Medulla oblongata (tissue), 1 donor: ENCODE measurements at regions not wholly inside any gene's neighbourhood (a gene's known extent, or its start where the extent isn't known, plus 50 kb on each side); places are given as distances from the start of the nearest gene placed in this dataset.

Source experiments
- DNase-seq: peaks from one replicate; pipeline ENCODE4 v3.0.0-alpha.2; 2015; ENCODE audit errors: extremely low spot score

DNA sequence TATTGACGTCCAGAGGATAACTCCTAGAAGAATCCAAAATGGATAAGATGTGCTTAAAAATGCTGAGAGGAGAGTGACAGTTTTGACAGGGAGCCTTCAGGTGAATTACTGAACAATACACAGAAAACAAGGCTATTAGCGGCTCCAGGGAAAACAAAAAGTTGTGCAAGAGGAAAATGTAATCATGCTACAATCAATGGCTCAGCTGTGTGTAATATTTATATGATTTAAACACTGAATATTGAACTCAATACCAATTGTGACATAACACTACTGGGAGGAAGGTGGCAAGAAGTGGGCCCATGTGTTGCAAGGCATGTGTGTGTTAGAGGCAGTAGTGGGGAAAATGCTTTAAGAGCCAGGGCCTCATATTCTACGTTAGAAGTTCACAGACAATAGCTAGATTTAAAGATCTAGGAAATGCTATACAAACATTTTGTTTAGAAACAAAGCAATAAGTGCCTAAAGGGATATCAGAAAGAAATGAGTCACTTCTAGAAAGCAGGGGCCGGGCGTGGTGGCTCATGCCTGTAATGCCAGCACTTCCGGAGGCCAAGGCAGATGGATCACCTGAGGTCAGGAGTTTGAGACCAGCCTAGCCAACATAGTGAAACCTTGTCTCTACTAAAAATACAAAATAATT is 253.2 kb upstream of the IRX5 start:
- no peak for DNase-seq

DNA sequence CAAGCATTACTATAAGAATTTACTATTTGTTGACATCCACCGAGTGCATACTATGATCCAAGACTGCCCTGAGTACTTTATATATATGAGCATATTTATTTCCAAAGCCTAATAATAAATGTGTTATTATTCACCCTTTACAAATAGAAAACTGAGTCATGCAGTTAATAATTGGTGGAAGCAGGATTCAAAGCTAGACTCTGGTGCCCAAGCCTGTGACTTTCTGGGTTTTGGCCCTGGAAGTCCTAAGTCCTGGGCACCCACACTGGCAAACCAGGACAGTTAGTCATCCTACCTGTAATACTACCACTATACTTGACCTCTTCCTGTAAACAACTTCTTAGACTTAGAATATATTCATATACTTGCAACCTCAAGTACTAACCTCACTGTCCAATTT is 257.4 kb upstream of the IRX5 start:
- DNase-seq = no peak

DNA sequence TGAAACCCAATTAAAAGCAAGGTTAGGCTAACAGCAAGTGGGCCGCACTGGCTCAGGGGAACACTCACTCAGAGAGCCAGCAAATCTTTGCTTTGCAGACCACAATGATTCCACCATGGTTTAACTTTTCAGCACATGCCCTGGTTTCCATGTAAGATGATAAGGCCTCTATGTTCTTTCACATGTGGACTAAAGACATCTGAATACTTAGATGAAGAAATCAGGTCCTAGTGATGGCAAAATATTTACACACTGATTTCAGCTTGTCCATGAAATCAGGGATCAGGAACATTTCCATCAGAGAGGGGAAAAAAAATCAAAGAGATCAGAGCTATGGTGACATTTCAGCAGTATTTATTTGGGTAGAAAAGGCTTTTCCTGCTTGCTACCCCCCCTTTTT is 258.2 kb upstream of the IRX5 start:
- no peak for DNase-seq

DNA sequence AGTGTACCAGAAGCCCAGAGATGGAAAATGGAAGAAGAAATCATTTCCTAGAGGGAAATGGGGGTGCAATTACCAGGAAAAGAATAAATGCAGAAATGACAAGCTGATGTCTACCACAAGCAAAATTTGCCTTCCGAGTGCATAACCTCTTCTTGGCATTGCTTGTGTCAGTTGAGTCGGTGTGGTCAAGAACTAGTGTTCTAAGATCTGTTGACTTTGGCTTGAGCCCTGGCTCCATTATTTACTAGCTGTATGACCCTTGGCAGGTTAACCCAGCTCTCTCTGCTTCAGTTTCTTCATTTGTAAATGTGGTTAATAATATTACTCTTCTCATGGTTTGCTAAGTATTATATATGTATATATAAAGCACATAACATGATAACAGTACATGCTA is 273.0 kb upstream of the IRX5 start:
- no peak for DNase-seq

DNA sequence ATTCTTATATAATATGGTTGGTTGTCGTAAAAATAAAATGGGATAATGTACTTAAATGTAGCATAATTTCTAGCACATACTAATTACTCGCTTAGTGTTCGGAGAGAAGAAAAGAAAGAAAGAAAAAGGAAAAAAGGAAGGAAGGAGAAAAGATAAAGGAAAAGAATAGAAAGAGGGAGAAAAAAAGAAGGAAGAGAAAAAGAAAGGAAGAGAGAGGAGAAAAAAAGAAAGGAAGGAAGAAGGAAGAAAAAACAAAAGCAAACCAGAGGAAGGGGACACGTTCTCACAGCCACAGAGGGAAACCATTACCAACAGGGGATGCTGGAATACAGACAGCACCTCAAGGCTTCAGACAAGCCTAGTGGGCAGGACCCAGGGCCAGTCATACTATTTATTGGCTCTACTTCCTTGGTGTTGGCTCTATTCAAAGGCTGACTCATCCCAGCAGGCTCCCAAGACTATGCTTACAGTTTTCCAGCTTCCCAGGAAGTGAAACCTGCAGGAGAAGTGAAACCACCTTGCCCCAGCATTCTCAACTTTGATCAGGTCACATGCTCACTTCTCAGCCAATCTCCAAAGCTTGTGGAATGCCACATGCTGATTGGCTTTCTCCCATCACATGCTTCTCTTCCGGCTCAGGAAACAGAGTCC is 273.5 kb upstream of the IRX5 start:
- no peak for DNase-seq

DNA sequence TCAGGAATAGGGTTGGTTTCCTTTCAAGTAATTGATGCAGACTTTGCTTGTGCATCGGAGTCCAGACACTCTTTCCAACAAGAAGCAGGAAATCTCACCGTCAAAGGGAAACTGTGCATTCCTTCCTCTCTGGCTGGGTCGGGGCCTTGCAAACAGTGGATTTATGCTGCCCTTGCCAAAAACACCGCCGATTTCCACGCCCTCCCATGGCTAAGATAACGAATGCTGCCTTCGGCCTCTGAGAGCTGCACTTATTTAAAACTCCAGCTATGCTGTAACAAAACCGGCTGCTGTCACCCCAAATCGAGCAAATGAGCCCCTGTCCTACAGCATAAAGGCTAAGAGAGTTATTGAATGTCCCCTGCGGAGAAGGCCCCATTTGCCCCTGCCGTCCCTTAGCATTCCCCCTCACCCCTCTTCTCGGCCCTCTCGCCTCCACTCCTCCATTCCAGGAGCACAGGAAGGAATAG is 275.5 kb upstream of the IRX5 start:
- DNase-seq = peak; percentile 29

DNA sequence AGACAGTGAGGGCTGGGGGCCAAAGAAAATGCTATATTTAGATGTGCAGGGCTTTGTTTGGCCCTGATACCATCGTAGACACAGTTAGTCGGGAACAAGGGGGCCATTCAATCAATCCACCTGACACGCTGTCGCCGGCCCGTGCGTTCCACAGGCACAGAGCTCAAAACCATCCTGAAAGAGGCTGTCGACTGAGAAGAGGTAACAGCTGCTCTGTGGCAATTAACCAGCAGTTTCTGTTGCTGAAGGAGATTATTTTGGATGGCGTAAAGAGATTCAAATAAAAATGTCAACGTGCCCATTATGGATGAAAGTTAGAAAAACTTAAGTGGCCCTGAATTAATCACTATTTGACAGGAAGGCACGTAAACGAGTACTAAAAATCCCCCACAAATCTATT is 276.2 kb upstream of the IRX5 start:
- no peak for DNase-seq

DNA sequence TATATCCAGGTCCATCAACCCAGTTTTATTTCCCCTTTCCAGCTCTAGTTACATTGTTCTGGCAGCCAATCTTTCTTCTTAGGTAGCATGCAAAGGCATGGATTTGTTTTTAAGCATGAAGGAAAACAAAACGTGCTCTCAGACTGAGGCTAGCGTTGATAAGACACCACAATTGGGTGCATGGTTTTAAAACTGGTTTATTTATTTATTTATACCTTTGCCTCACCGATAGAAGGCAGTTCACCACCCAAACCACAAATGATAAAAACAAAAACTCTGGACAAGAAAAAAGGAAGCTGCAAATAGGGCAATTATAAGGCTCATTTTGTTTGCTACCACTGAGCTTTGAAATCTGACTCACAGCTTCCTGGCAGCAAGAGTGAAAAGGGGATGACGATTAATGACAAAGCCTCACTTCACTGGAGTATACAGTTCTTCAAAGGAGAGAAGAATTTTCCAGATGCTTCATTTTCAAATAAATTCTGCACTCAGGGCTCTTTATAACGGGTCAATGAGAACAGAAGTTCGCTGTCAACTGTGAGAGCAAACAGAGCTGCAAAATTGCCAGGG is 278.4 kb upstream of the IRX5 start:
- DNase-seq = no peak

DNA sequence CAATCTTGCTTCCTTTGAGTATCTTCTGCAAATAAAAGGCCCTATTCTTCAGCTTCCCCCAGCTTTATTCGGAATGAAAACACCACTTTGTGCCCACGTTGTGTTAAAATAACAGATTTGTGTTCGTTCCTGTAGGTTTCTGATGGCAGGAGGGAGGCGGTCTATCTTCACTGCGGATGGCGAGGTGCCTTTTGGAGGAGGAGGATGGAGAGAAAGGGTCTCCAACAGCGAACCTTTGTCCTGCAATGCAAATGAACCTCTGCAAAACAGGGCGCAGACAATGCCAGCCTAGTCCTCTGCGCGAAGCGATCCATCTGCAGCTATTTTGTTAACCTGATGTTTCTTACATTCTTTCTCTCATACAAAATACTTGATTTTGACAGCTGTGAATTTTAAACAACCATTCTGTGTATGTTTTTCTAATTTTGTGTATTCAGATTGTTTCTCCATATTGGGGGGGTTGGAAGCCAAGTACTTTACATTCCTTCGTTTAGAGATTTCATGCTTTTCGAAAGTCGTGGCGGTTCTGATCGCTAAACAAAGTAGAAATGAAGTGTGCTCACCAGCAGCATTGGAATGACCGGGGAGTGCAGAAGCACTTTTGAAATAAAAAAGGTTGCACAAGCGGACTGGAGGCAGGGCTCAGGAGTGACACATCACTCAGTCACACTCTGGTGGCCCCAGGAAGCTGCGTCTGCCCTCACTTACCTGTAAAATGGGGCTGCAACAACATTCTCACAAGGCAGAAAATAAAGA is 279.0 kb upstream of the IRX5 start:
- DNase-seq = peak; percentile 64

DNA sequence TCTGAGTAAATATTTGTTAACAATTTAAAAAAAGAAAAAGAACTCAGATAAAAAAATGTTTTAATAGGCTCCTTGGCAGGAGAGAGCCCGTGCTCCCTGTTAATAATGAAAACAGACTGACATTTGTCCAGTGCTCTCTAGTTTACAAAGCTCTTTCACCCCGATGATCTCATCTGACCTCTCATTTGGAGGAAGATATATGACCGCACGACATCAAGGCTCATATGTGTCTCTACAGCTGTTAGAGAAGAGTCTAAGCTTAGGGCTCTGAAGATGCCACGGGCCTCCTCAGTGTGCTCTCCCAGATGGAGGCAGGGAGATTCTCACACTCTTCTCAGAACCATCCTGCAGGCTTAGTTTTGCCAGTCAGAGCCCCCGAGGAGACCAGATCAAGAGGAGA is 280.8 kb upstream of the IRX5 start:
- DNase-seq = no peak

DNA sequence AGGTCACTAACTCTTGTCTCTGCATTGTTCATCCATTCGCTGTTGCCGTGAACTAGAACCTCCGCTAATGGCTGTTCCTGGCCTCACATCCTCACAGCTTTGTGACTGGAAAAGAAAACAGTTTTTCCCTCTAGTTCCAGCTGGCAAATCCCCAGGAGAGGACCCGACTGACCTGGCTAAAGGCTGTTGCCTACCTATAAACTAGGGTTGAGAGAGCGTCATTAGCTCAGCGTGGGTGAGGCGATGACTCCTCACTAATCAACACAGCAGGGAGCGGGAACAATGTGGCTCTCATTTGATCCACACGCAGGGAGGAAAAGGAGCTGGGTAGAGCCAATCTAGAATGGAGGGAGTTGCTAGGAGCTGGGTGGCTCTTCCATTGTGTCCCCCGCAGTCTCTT is 282.1 kb upstream of the IRX5 start:
- no peak for DNase-seq

DNA sequence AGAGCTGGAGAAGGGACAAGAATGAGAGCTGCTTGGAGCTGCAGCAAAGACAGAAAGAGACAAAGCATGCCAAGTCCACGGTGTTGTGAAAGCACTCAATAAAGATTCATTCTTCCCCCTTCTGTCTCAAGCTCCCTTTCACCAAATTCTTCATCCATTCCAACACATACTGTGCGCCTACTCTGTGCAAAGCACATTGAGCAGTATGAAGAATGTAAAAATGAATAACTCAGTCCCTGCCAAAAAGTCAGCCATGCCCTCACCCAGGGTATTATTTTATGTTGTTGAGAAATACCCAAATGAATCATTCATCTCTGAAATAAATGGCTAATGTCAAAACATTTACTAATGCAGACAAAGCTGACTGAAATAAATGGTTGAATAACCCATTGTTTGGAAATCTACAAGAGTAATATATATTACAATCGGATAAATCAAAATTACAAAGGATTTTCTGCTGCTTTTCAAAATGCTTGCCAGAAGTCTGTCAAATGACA is 282.9 kb upstream of the IRX5 start:
- DNase-seq = no peak

DNA sequence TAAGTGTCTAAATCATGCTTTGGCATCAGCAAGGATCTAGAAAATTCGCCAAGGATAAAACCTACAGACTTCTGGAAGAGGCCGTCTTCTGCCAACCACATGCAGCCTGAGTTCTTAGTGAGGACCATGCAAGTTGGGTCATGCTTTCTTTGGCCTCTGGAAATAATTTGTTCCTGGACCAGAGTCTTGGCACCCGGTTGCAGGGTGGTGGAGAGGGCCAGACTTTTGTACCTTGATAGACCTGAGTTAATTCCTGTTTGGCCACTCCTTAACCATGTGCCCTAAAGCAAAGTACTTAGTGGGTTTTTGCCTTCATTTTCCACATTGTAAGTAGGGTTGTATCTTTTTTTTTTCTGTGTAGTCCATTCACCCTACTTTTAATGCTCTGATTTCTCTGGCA is 283.4 kb upstream of the IRX5 start:
- DNase-seq = no peak

DNA sequence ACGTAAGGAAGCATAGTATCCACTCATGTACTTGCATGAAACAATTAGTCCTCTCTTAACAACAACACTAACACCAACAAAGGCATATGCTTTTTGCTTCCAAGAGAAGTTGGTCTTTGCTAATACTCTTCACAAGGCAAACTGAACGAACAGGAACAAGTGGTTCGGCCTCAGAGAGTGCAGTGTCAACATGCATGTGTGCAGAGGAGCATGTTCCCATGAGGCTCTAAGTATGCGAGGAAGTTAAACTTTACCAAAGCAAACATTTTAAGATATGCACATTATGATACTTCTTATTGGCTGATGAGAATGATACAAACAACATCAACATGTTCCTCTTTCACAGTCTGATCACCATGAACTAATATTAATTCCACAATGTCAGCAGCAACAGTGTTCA is 285.3 kb upstream of the IRX5 start:
- DNase-seq = no peak

DNA sequence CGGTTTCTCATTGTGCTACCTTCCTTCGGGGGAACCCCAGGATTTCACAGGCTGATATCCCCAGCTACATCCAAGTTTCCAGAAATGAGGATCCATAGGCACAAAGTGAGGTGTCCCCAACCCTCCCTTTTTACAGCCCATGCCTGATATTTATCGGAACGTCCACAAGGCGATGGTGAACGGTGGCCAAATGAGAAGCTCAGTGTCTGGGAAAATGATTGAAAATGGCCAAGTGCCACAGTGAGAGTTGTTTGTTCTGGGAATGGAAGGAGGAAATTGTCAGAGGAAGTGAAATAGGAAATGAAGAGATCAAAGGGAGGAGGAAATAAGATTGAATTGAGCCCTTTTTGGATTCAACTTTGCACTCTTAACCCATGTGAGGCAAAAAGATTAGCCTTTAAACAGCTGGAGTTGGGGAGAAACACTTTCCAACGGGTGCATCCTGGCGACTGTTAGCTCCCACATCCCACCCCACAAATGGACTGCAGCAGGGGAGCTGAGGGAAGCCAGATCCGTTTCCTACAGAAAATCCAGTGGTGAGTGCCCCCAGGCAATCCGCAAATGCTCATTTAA is 294.4 kb upstream of the IRX5 start:
- no peak for DNase-seq

DNA sequence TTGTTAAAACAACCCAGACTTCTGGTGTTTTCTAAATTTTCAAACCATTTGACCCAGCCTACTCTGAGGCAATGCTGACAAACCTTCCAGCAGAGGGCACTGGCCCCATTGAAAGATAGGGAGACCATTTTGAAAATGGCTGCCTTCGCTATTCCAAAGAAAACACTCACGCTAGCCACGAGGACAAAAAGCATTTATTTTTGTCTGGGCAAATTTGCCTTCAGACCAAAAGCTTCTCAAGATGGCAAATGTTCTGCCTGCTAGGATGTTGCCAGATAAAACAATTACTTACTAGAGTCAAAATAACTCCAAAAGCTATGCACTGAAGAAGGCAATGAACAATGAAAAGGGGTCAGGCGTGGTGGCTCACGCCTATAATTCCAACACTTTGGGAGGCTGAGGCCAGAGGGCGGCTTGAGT is 296.7 kb upstream of the IRX5 start:
- peak; percentile 71 for DNase-seq

DNA sequence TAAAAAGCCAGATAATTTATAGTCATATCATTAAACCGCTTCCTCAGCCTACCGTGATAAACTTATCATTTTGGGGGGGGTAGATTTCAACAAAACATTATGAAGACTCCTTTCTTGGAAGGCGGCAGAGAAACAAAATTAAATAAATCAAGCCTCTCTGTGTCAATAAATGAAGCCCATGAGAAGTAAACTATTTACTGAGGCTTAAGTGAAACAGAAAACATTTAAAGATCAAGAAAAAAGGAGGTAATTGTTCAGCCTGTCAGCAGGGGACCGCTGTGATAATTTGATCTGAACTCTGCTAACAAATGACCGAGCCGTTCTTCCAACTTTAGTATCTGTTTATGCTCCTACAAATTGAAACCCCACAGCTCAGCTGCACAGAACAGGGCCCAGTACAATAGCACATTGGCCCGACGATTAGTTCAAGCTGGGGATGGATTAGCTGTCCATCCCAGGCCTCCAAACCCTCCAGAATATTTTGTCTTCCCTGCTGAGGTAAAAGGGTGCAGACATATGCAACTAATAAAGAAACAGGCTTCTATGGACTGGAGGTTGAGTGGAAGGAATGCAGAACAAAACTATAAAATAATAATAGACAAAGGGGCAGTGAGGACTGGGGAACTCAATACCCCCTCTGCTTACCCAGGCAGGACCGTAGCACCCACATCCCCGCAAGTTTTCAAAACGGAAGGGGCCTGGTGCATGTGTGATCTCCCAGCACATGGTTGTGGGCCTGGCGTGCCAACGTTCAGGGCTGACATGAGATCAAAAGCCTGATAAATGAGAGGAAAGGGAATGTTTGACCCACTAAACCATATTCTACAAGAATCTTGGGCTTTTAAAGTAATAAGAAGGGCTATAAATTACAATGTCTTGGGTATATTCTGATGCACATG is 298.1 kb upstream of the IRX5 start:
- no peak for DNase-seq

DNA sequence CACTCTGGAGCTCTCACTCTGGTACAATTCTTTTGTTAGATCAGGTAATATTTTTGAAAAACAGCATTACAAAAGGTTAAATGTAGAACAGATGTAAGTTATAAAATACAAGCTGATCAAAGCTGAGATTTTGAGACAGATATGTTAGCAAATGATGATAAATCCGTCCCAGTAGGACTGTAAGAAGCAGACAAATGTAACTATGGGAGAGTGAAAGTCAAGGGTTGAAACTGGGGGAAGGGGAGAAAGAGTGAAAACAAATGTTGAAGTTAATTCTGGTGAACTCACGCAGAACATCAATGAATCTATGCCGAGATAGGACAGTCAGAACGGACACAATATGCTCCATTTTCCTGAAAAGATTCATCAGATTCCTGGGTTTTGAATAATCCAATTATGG is 298.9 kb upstream of the IRX5 start:
- no peak for DNase-seq

DNA sequence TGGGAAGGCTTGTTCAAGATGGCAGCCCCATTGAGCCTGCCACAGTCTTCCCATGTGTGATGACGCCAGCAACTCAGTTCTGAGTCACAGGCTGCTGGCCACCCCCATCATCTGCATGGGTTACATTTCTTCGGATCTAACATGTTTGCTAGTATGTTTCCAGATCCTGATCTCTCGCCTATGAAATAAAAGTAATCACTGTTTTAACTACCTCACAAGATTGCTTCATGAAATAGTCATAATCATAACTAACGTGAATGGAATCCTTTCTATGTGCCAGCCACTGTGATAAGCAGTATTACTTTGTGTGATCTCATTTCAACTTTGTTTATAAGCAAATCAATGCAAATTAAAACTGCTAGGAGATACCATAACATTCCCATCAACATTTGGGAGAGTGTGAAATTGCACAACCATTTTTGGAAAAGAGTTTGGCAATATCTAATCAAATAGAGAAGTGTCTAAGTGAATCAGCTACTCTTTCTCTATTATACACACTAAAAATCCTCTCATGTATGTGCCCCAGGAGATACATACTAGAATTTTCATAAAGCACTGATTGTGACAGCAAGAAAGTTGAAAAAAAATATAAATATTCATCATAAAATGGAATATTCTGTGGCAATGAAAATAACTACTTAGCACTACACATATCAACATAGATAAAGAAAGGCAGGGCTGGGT is 300.2 kb upstream of the IRX5 start:
- DNase-seq = no peak

DNA sequence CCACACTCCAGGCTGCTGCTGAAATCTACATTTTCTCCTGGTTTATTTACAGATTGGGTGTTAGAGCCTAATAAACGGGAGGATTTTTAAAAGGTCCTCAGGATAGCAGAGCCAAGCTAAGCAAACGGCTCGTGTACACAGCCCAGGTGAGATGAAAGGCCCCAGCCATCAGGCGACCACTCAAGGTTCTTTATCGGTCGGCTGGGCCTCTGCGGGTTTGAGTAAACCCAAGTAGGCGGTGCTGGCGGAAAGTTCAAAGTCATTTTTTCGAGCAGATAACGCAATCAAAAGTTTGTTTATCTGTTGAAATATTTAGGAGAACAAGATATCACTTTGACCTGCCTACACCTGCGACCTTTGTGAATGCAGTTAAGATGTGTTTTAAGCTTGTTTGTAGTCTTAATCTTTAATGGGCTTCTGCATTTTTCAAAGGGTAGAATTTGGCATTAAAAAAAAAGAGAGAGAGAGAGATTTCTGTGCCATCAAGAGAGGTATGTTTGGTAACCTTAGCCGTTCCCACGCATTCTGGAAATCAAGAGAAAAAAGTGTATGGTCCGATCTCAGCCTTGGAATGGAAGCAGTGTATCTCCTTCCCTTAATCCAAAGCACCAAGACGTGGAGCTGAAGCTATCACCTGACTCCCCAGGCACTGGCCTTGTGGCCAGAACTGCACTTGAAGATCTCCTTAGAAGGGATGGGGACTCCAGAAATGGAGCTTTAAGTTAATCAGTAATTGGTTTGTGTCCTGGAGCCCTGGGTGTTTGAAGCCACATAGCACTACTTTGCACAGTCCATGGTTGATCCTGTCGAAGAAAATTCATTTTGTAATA is 301.7 kb upstream of the IRX5 start:
- no peak for DNase-seq
